Loucy (cell line): ENCODE measurements at regions not wholly inside any gene's neighbourhood (a gene's known extent, or its start where the extent isn't known, plus 50 kb on each side); places are given as distances from the start of the nearest gene placed in this dataset.

ENCODE experiments used
- H2AFZ ChIP-seq: fragments of 200-600 bp; sonication (generic); 2 replicates; pipeline ENCODE4 v1.6.0; 2016; ENCODE audit warnings: antibody characterized with exemption, mild to moderate bottlenecking, low read length, moderate library complexity
- H3F3A ChIP-seq: fragments of 200-600 bp; 2 replicates; pipeline ENCODE4 v1.6.0; 2016; ENCODE audit warnings: antibody characterized with exemption, low read depth, mild to moderate bottlenecking
- H3K27me3 ChIP-seq: fragments of 200-600 bp; sonication (generic); 2 replicates; pipeline ENCODE4 v1.6.1; 2014; ENCODE audit warnings: low read length, mild to moderate bottlenecking; ENCODE audit not compliant: insufficient read depth, poor library complexity, severe bottlenecking
- H3K36me3 ChIP-seq: fragments of 200-600 bp; sonication (generic); 2 replicates; pipeline ENCODE4 v1.6.1; 2016; ENCODE audit warnings: low read length; ENCODE audit not compliant: insufficient read depth
- H3K4me1 ChIP-seq: fragments of 200-600 bp; sonication (generic); 2 replicates; pipeline ENCODE4 v1.5.1; 2014; ENCODE audit warnings: low read length, mild to moderate bottlenecking; ENCODE audit not compliant: insufficient read depth, poor library complexity, severe bottlenecking
- H3K4me2 ChIP-seq: fragments of 200-600 bp; sonication (generic); 2 replicates; pipeline ENCODE4 v1.6.0; 2014; ENCODE audit warnings: antibody characterized with exemption, low read length, low read depth, mild to moderate bottlenecking; ENCODE audit not compliant: poor library complexity, severe bottlenecking
- H3K4me3 ChIP-seq: fragments of 200-600 bp; sonication (generic); 2 replicates; pipeline ENCODE4 v1.5.1; 2014; ENCODE audit warnings: low read length, mild to moderate bottlenecking, mixed read lengths; ENCODE audit not compliant: poor library complexity, severe bottlenecking
- H3K79me2 ChIP-seq: fragments of 200-600 bp; sonication (generic); 2 replicates; pipeline ENCODE4 v1.6.1; 2014; ENCODE audit warnings: low read length; ENCODE audit not compliant: insufficient read depth
- H3K9ac ChIP-seq: fragments of 200-600 bp; sonication (generic); 2 replicates; pipeline ENCODE4 v1.6.0; 2014; ENCODE audit warnings: mild to moderate bottlenecking, low read depth, low read length, moderate library complexity; ENCODE audit not compliant: poor library complexity, severe bottlenecking
- H3K9me2 ChIP-seq: fragments of 200-600 bp; sonication (generic); replicated peaks from 2 replicates; pipeline ENCODE4 v1.6.1; 2016; ENCODE audit warnings: low read depth, low read length, mixed read lengths
- H3K9me3 ChIP-seq: fragments of 200-600 bp; sonication (generic); 2 replicates; pipeline ENCODE4 v1.6.1; 2014; ENCODE audit warnings: mild to moderate bottlenecking, antibody characterized with exemption, low read length, low read depth; ENCODE audit not compliant: insufficient read depth
- H4K20me1 ChIP-seq: fragments of 200-600 bp; sonication (generic); 2 replicates; pipeline ENCODE4 v1.6.0; 2014; ENCODE audit warnings: antibody characterized with exemption, low read length, mild to moderate bottlenecking; ENCODE audit not compliant: insufficient read depth, poor library complexity, severe bottlenecking
- EZH2phosphoT487 ChIP-seq: fragments of 200-600 bp; IDR thresholded peaks from 2 replicates; pipeline ENCODE4 v1.6.1; 2018; ENCODE audit warnings: antibody characterized with exemption, mild to moderate bottlenecking, moderate library complexity, borderline replicate concordance
- TF ChIP-seq, protein P1 (sequence below): fragments of 200-600 bp; sonication (generic); conservative IDR thresholded peaks from 2 replicates; pipeline ENCODE4 v1.5.1; 2014; ENCODE audit warnings: mild to moderate bottlenecking, antibody characterized with exemption, low read length

DNA sequence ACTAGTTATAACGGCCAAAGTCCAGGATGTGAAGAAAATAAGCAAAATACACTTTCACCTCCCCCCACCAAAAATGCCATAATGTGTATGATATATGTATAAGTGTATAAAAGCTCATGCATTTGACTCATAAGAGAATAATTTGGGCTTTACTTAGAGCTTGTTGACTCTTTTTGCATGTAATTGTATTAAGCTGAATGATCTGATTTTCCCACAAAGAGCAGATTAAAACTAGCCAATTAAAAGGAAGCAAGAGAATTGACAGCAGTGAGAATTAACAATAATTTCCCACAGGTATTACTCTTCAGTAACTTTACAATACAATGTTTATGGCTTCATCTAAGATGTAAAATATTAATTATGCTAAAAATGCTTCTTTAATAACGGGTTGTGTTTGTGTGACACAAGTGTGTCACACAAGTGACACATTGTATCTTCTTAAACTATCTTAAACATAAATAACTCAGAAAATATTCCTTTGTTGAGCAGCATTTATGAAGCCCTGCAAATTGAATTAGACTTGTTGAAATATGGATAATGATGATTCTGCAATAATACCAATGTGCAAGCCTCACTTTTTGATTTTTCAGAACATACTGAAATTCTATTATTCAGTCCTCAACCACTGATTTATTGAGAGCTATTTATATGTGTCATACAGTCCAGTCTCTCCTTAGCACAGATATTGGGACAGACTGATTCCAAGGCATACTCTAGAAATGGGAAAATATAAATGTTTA lies 134.5 kb downstream of the SLIT2 start:
- Histone ChIP-seq H3K9me2 (no peaks in the 10 kb centered on the region), H3K4me1 (no peaks in the 10 kb centered on the region), H4K20me1 (no peaks in the 10 kb centered on the region), H3K4me3 (no peak overlapping the region), H3K4me2 (no peak overlapping the region), H3K36me3 (no peaks in the 10 kb centered on the region), H3F3A (no peaks in the 10 kb centered on the region), H3K79me2 (no peaks in the 10 kb centered on the region), H3K27me3 (no peaks in the 10 kb centered on the region), H3K9ac (no peak overlapping the region), H3K9me3 (no peaks in the 10 kb centered on the region), H2AFZ (no peak overlapping the region)
- no peak for TF ChIP-seq EZH2phosphoT487
- TF ChIP-seq, protein P1, sequence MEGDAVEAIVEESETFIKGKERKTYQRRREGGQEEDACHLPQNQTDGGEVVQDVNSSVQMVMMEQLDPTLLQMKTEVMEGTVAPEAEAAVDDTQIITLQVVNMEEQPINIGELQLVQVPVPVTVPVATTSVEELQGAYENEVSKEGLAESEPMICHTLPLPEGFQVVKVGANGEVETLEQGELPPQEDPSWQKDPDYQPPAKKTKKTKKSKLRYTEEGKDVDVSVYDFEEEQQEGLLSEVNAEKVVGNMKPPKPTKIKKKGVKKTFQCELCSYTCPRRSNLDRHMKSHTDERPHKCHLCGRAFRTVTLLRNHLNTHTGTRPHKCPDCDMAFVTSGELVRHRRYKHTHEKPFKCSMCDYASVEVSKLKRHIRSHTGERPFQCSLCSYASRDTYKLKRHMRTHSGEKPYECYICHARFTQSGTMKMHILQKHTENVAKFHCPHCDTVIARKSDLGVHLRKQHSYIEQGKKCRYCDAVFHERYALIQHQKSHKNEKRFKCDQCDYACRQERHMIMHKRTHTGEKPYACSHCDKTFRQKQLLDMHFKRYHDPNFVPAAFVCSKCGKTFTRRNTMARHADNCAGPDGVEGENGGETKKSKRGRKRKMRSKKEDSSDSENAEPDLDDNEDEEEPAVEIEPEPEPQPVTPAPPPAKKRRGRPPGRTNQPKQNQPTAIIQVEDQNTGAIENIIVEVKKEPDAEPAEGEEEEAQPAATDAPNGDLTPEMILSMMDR, result no peak

GRCh38 chr4:20386906-20387305 lies 135.2 kb downstream of the SLIT2 start:
- Histone ChIP-seq H3F3A (no peaks in the 10 kb centered on the region), H3K4me3 (no peak overlapping the region), H3K9me2 (no peaks in the 10 kb centered on the region), H3K36me3 (no peaks in the 10 kb centered on the region), H3K9ac (no peak overlapping the region), H3K79me2 (no peaks in the 10 kb centered on the region), H3K9me3 (no peaks in the 10 kb centered on the region), H3K4me1 (no peaks in the 10 kb centered on the region), H3K4me2 (no peak overlapping the region), H3K27me3 (no peaks in the 10 kb centered on the region), H4K20me1 (no peaks in the 10 kb centered on the region), H2AFZ (no peak overlapping the region)
- TF ChIP-seq, protein P1, result no peak
- no peak for TF ChIP-seq EZH2phosphoT487

- Histone ChIP-seq H3K9me2 (no peaks in the 10 kb centered on the region), H3K4me3 (no peak overlapping the region), H3K27me3 (no peaks in the 10 kb centered on the region), H3K79me2 (no peaks in the 10 kb centered on the region), H3K9ac (no peak overlapping the region), H2AFZ (no peak overlapping the region), H3K4me1 (no peaks in the 10 kb centered on the region), H4K20me1 (no peaks in the 10 kb centered on the region), H3K36me3 (no peaks in the 10 kb centered on the region), H3F3A (no peaks in the 10 kb centered on the region), H3K4me2 (no peak overlapping the region), H3K9me3 (no peaks in the 10 kb centered on the region)
- TF ChIP-seq EZH2phosphoT487, result no peak
- TF ChIP-seq, protein P1, result no peak
Measured at GRCh38 chr4:20391198-20391597, 139.5 kb downstream of the SLIT2 start.
